HepG2 (cell line): ENCODE measurements at regions not wholly inside any gene's neighbourhood (a gene's known extent, or its start where the extent isn't known, plus 50 kb on each side); places are given as distances from the start of the nearest gene placed in this dataset.

ENCODE experiments used
- ATAC-seq: fragments of 200-7000 bp; cut with Tn5 transposase; 3 replicates; pipeline ENCODE4 v1.9.1; 2020; ENCODE audit warnings: mild to moderate bottlenecking, moderate library complexity
- BruUV-seq: library from RNA; stranded (reverse); fragments of 400-500 nt; replicated peaks from 2 replicates; lab custom pipeline; 2021; lab: Mats Ljungman, UMichigan
- CTCF ChIA-PET: fragments of 300-600 bp; formaldehyde crosslinking; extraction: SDS; loops from one replicate; lab custom pipeline; 2021; ENCODE audit warnings: low total read pairs, inconsistent platforms, low intra/inter-chr PET ratio; lab: Yijun Ruan, JAX
- POLR2A ChIA-PET: fragments of 350-600 bp; sonication (Branson Sonifier 250); formaldehyde crosslinking; loops from one replicate; lab custom pipeline; 2020; ENCODE audit warnings: antibody characterized with exemption, inconsistent platforms; lab: Yijun Ruan, JAX
- DNase-seq: peaks from one replicate; pipeline ENCODE4 v3.0.0-alpha.2; 2015; ENCODE audit warnings: low spot score
- FAIRE-seq: peaks from 3 replicates; lab custom pipeline; 2011; peaks lifted over from hg19 to GRCh38; lab: Jason Lieb, UNC
- H2AFZ ChIP-seq: one replicate; pipeline ENCODE4 v1.6.1; 2011; ENCODE audit warnings: low read length, inconsistent platforms
- H3K27ac ChIP-seq: fragments of 300-600 bp; 3 replicates; pipeline ENCODE4 v1.8.0; 2011; ENCODE audit warnings: mixed run types, mild to moderate bottlenecking, mixed read lengths, low read length, inconsistent platforms; ENCODE audit not compliant: insufficient read depth; ENCODE audit errors: extremely low read length
- H3K27me3 ChIP-seq, 2 experiments: fragments of 200-600 bp in 1 of 2; 2 replicates in 1 of 2; 3 replicates in 1 of 2; pipeline versions ENCODE4 v1.6.0 to v1.8.0; 2011; ENCODE audit warnings: low read length in 2 of 2, mild to moderate bottlenecking in 2 of 2, moderate library complexity in 2 of 2, inconsistent platforms in 1 of 2; ENCODE audit not compliant: insufficient read depth in 2 of 2, control insufficient read depth in 1 of 2
- H3K36me3 ChIP-seq, 2 experiments: fragments of 200-600 bp in 1 of 2; replicated peaks in 1 of 2; 2 replicates in 1 of 2; 3 replicates in 1 of 2; pipeline versions ENCODE4 v1.5.1 to v1.8.0; 2011; ENCODE audit warnings: low read length in 2 of 2, inconsistent platforms in 1 of 2; ENCODE audit not compliant: insufficient read depth in 2 of 2, control insufficient read depth in 1 of 2
- H3K4me1 ChIP-seq: 2 replicates; pipeline ENCODE4 v1.5.1; 2012; ENCODE audit warnings: low read length, inconsistent platforms; ENCODE audit not compliant: insufficient read depth
- H3K4me2 ChIP-seq: 2 replicates; pipeline ENCODE4 v1.6.0; 2011; ENCODE audit warnings: low read depth, low read length, inconsistent platforms
- H3K4me3 ChIP-seq, 3 experiments: fragments of 200-600 bp in 1 of 3; sonication (generic), shearing (Covaris generic) in 1 of 3; replicated peaks in 1 of 3; 2 replicates each; pipeline ENCODE4 v1.5.1; 2011 to 2016; ENCODE audit warnings: low read length in 3 of 3, inconsistent platforms in 2 of 3, low read depth in 2 of 3, mild to moderate bottlenecking in 2 of 3, control low read depth in 1 of 3, mixed read lengths in 1 of 3; ENCODE audit not compliant: insufficient read depth in 1 of 3
- H3K79me2 ChIP-seq: one replicate; pipeline ENCODE4 v1.6.1; 2011; ENCODE audit warnings: low read length, inconsistent platforms; ENCODE audit not compliant: insufficient read depth
- H3K9ac ChIP-seq: 2 replicates; pipeline ENCODE4 v1.6.0; 2011; ENCODE audit warnings: mild to moderate bottlenecking, low read depth, low read length, inconsistent platforms; ENCODE audit not compliant: insufficient read depth
- H3K9me3 ChIP-seq: 2 replicates; pipeline ENCODE4 v1.5.1; 2012; ENCODE audit warnings: mild to moderate bottlenecking, low read length
- H4K20me1 ChIP-seq: 2 replicates; pipeline ENCODE4 v1.6.0; 2011; ENCODE audit warnings: inconsistent platforms, mild to moderate bottlenecking, low read length, moderate library complexity; ENCODE audit not compliant: insufficient read depth
- CTCF ChIP-seq: sonication (generic); formaldehyde crosslinking; IDR thresholded peaks from 2 replicates; pipeline ENCODE4 v1.5.0; 2020; ENCODE audit warnings: mild to moderate bottlenecking, missing genetic modification reagents, moderate library complexity
- MAFK ChIP-seq, 2 experiments: IDR thresholded peaks in 1 of 2; conservative IDR thresholded peaks in 1 of 2; 2 replicates each; pipeline ENCODE4 v1.6.1; 2011; ENCODE audit warnings: improper control_type of control experiment in 2 of 2, low read length in 2 of 2
- RAD21 ChIP-seq: fragments of 450-650 bp; formaldehyde crosslinking; IDR thresholded peaks from 2 replicates; pipeline ENCODE4 v1.5.0; 2020; ENCODE audit warnings: mild to moderate bottlenecking
- SMARCE1 ChIP-seq: fragments of 450-650 bp; IDR thresholded peaks from 2 replicates; pipeline ENCODE4 v1.6.1; 2017; ENCODE audit warnings: borderline replicate concordance
- SMC3 ChIP-seq: IDR thresholded peaks from 2 replicates; pipeline ENCODE4 v1.6.1; 2011; ENCODE audit warnings: low read length, improper control_type of control experiment
- STAG1 ChIP-seq: sonication (generic); formaldehyde crosslinking; IDR thresholded peaks from 2 replicates; pipeline ENCODE4 v1.4.0; 2020; ENCODE audit warnings: missing genetic modification reagents
- ZBTB40 ChIP-seq, 2 experiments: fragments of 450-650 bp in 1 of 2; sonication (generic) in 1 of 2; formaldehyde crosslinking in 1 of 2; IDR thresholded peaks; 2 replicates each; pipeline versions ENCODE4 v1.6.1 to v1.8.0; 2016 to 2022; ENCODE audit warnings: antibody characterized with exemption in 1 of 2, mild to moderate bottlenecking in 1 of 2, missing genetic modification reagents in 1 of 2
- ZNF773 ChIP-seq: sonication (generic); formaldehyde crosslinking; IDR thresholded peaks from 2 replicates; pipeline ENCODE4 v1.4.0; 2020; ENCODE audit warnings: missing genetic modification reagents, borderline replicate concordance
- WGBS: methylation state at CpG from one replicate; pipeline ENCODE4 v1.1.6; 2017; ENCODE audit warnings: low lambda C conversion rate; 5-methylcytosine and 5-hydroxymethylcytosine counted together
- in situ Hi-C: cut with HindIII; loops from 2 replicates; pipeline ENCODE4 v1.10.0; 2017; ENCODE audit warnings: low pct_unique_long_range_greater_than_20kb; ENCODE audit not compliant: extremely low pct_ligation_motif_present
- intact Hi-C: fragments of 100-400 bp; cut with micrococcal nuclease; formaldehyde crosslinking; loops from one replicate; pipeline ENCODE4 v1.10.0; 2022; ENCODE audit not compliant: unreplicated experiment

- TF ChIP-seq ZBTB40 (IDR thresholded peaks at IDR 0.05) (no peak), ZBTB40 (CRISPR knock-in tag; IDR thresholded peaks at IDR 0.05) (no peak)
- TF ChIP-seq, all 625 proteins: peak for 0
Measured at GRCh38 chr2:189287363-189287762, 107.8 kb upstream of the COL5A2 start (continued).

- BruUV-seq: no TSS peak
- peak; percentile 87 for FAIRE-seq
Measured at GRCh38 chr2:189287982-189288521, 108.5 kb upstream of the COL5A2 start.

More at GRCh38 chr2:189287982-189288521, 108.5 kb upstream of the COL5A2 start:
- ChIA-PET POLR2A (no interaction called here), CTCF (interaction anchor here (0.7 to 4.1 kb wide), 5 partner anchors 145 to 764 kb away, joined by 3 to 42 read pairs (median 7); no protein-coding TSS in a partner anchor)
- intact Hi-C loops (loop anchor here (1.0 to 2.0 kb wide), 6 partner anchors 124 to 764 kb away; no protein-coding TSS in a partner anchor), in situ Hi-C loops (loop anchor here (5.0 to 10.0 kb wide), 2 partner anchors 191 to 763 kb away; no protein-coding TSS in a partner anchor)
- no peaks in the 10 kb centered on the region for H3K27me3 ChIP-seq
- DNase-seq (peak; percentile 49), ATAC-seq (peak; percentile 72)
- no peaks in the 10 kb centered on the region for H3K79me2 ChIP-seq
- H3K4me2 ChIP-seq: no peak overlapping the region
- H4K20me1 ChIP-seq: no peaks in the 10 kb centered on the region
- no peaks in the 10 kb centered on the region for H3K9me3 ChIP-seq
- no peak overlapping the region for H2AFZ ChIP-seq
- no peak overlapping the region for H3K27ac ChIP-seq
- WGBS: 0% methylated on average over 1 of the region's 1 CpG
- no peak overlapping the region for H3K9ac ChIP-seq
- no peak overlapping the region for H3K4me3 ChIP-seq
- TF ChIP-seq SMARCE1: no peak
- TF ChIP-seq STAG1 (CRISPR knock-in tag): peak; percentile 75
- TF ChIP-seq ZNF773 (CRISPR knock-in tag): no peak
- TF ChIP-seq SMC3: peak; percentile 80
- TF ChIP-seq RAD21 (CRISPR knock-in tag): peak; percentile 36; the same call in 1 of the 2 replicates
- TF ChIP-seq MAFK (conservative IDR thresholded peaks at IDR 0.05 in 1 of 2, IDR thresholded peaks at IDR 0.05 in 1 of 2; ENCODE audit: low read length in 2 of 2): peak; percentile 10 to 42; a peak in 2 of 4 replicates
- TF ChIP-seq CTCF (CRISPR knock-in tag): peak; percentile 59
- no peaks in the 10 kb centered on the region for H3K4me1 ChIP-seq
- no peaks in the 10 kb centered on the region for H3K36me3 ChIP-seq
